GM23248 (cell line): ENCODE measurements at regions not wholly inside any gene's neighbourhood (a gene's known extent, or its start where the extent isn't known, plus 50 kb on each side); places are given as distances from the start of the nearest gene placed in this dataset.

Source experiments
- DNase-seq: peaks from one replicate; pipeline ENCODE4 v3.0.0-alpha.2; 2015
- H2AFZ ChIP-seq: fragments of 200-600 bp; sonication (generic); 2 replicates; pipeline ENCODE4 v1.6.1; 2016; ENCODE audit warnings: antibody characterized with exemption
- H3F3A ChIP-seq: fragments of 200-600 bp; sonication (generic); 2 replicates; pipeline ENCODE4 v1.6.1; 2016; ENCODE audit warnings: mild to moderate bottlenecking, antibody characterized with exemption, mixed run types; ENCODE audit not compliant: insufficient read depth
- H3K27ac ChIP-seq: fragments of 200-600 bp; sonication (generic); 2 replicates; pipeline ENCODE4 v1.5.1; 2016; ENCODE audit warnings: mild to moderate bottlenecking
- H3K27me3 ChIP-seq: fragments of 200-600 bp; sonication (generic); replicated peaks from 2 replicates; pipeline ENCODE4 v1.6.1; 2016; ENCODE audit warnings: mild to moderate bottlenecking; ENCODE audit not compliant: insufficient read depth
- H3K36me3 ChIP-seq: fragments of 200-600 bp; sonication (generic); 2 replicates; pipeline ENCODE4 v1.6.1; 2016; ENCODE audit warnings: low read depth, mild to moderate bottlenecking
- H3K4me1 ChIP-seq: fragments of 200-600 bp; sonication (generic); 2 replicates; pipeline ENCODE4 v1.6.1; 2016; ENCODE audit warnings: mild to moderate bottlenecking; ENCODE audit not compliant: insufficient read depth
- H3K4me2 ChIP-seq: fragments of 200-600 bp; sonication (generic); one replicate; pipeline ENCODE4 v1.6.1; 2016; ENCODE audit warnings: mild to moderate bottlenecking; ENCODE audit not compliant: unreplicated experiment
- H3K4me3 ChIP-seq: fragments of 200-600 bp; sonication (generic); 2 replicates; pipeline ENCODE4 v1.5.1; 2016; ENCODE audit warnings: mild to moderate bottlenecking
- H3K79me2 ChIP-seq: fragments of 200-600 bp; sonication (generic); 2 replicates; pipeline ENCODE4 v1.6.1; 2016; ENCODE audit warnings: mild to moderate bottlenecking; ENCODE audit not compliant: insufficient read depth
- H3K9ac ChIP-seq: fragments of 200-600 bp; sonication (generic); 2 replicates; pipeline ENCODE4 v1.6.1; 2016; ENCODE audit warnings: mild to moderate bottlenecking
- H3K9me2 ChIP-seq: fragments of 200-600 bp; sonication (generic); 2 replicates; pipeline ENCODE4 v1.6.1; 2016; ENCODE audit warnings: mixed run types, mild to moderate bottlenecking, moderate library complexity; ENCODE audit not compliant: insufficient read depth
- H3K9me3 ChIP-seq: fragments of 200-600 bp; sonication (generic); one replicate; pipeline ENCODE4 v1.6.1; 2017; ENCODE audit warnings: low read depth
- H4K20me1 ChIP-seq: fragments of 200-600 bp; sonication (generic); 2 replicates; pipeline ENCODE4 v1.6.0; 2016; ENCODE audit not compliant: insufficient read depth
- EZH2 ChIP-seq: fragments of 200-600 bp; sonication (generic); IDR thresholded peaks from 2 replicates; pipeline ENCODE4 v1.6.1; 2018; ENCODE audit warnings: antibody characterized with exemption, mild to moderate bottlenecking; ENCODE audit not compliant: insufficient read depth, poor library complexity, severe bottlenecking
- EZH2phosphoT487 ChIP-seq: fragments of 200-600 bp; sonication (generic); IDR thresholded peaks from 2 replicates; pipeline ENCODE4 v1.6.1; 2018; ENCODE audit warnings: antibody characterized with exemption, moderate library complexity, mild to moderate bottlenecking, low read depth; ENCODE audit not compliant: insufficient read depth
- WGBS, 2 experiments: methylation state at CpG; one replicate each; pipeline ENCODE4 v1.1.6; 2015 to 2017; ENCODE audit warnings: low lambda C conversion rate in 2 of 2, low coverage in 1 of 2; ENCODE audit errors: missing lambda C conversion rate in 2 of 2; 5-methylcytosine and 5-hydroxymethylcytosine counted together
- in situ Hi-C: fragments of 300-500 bp; cut with MboI; formaldehyde crosslinking; loops from 2 replicates; pipeline ENCODE4 v1.15.0; 2020

DNA sequence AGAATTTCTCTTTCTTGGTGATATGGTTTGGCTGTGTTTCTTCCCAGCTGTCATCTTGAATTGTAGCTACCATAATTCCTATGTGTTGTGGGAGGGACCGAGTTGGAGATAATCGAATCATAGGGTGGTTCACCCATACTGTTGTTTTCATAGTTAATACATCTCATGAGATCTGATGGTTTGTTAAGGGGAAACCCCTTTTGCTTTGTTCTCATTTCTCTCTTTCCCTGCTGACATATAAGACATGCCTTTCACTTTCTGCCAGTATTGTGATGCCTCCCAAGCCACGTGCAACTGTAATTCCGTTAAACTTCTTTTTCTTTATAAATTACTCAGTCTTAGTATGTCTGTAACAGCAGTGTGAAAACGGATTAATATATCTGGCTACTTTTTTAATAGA lies 179.0 kb downstream of the VCY1B start:
- no peak overlapping the region for H2AFZ ChIP-seq
- H3K4me3 ChIP-seq, result no peak overlapping the region
- 9 to 22% methylated on average over 5 of the region's 5 CpGs for WGBS, 2 experiments
- no peak for DNase-seq
- H3K36me3 ChIP-seq, result no peaks in the 10 kb centered on the region
- in situ Hi-C loops, result no loop called here
- no peaks in the 10 kb centered on the region for H3K9me2 ChIP-seq
- no peaks in the 10 kb centered on the region for H3K4me1 ChIP-seq
- TF ChIP-seq EZH2 (no peak), EZH2phosphoT487 (no peak)
- H3K4me2 ChIP-seq, result no peak overlapping the region
- H3K9ac ChIP-seq, result no peak overlapping the region
- no peaks in the 10 kb centered on the region for H3K79me2 ChIP-seq
- no peaks in the 10 kb centered on the region for H3F3A ChIP-seq
- H3K27ac ChIP-seq, result no peak overlapping the region
- no peaks in the 10 kb centered on the region for H3K27me3 ChIP-seq
- H4K20me1 ChIP-seq, result no peaks in the 10 kb centered on the region
- no peaks in the 10 kb centered on the region for H3K9me3 ChIP-seq

DNA sequence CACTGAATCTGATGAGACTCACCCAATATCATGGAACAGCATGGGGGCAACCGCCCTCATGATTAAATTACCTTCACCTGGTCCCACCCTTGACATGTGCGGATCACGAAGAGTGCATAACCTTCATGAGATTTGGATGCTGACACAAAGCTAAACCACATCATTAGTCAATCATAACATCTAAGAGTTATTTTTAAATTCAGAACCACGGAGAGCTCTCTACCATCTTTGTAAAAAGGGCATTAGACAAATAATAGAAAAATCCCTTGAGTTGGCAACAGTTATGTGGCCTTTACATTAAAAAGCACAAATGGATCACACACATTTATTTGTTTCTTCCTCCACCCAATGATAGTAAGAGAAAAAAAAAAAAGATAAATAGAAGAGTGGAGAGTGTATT lies 182.2 kb downstream of the VCY1B start:
- Histone ChIP-seq H3K36me3 (no peaks in the 10 kb centered on the region), H3F3A (no peaks in the 10 kb centered on the region), H3K4me2 (no peak overlapping the region), H3K27ac (no peak overlapping the region), H3K27me3 (no peaks in the 10 kb centered on the region), H3K9me2 (no peaks in the 10 kb centered on the region), H3K79me2 (no peaks in the 10 kb centered on the region), H3K9ac (no peak overlapping the region), H3K9me3 (no peaks in the 10 kb centered on the region), H2AFZ (no peak overlapping the region), H3K4me3 (no peak overlapping the region), H3K4me1 (no peaks in the 10 kb centered on the region), H4K20me1 (no peaks in the 10 kb centered on the region)
- TF ChIP-seq EZH2phosphoT487 (no peak), EZH2 (no peak)
- in situ Hi-C loops, result no loop called here
- 23 to 31% methylated on average over 3 to 4 of the region's 4 CpGs for WGBS, 2 experiments
- DNase-seq, result no peak

DNA sequence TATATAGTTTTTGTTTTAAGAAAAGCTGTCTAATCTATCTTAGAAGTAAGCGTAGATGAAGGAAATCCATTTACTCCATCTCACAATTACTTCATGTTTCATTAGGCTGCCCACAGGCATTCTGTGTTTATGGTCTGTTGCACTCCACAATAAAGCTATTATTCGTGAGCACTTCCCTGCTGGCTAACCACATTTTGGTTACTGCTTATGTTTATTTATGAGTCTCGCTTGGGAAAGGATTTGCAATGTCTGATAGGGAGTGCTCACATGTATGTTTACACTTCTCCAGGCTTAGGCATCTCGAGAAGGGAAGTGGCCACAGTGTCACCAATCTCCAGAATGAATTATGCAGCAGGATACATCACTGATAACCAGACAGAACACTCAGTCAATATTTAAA lies 190.9 kb downstream of the VCY1B start:
- Histone ChIP-seq H2AFZ (no peak overlapping the region), H3K27me3 (no peaks in the 10 kb centered on the region), H3K79me2 (no peaks in the 10 kb centered on the region), H3K27ac (no peak overlapping the region), H3K4me3 (no peak overlapping the region), H4K20me1 (no peaks in the 10 kb centered on the region), H3F3A (no peaks in the 10 kb centered on the region), H3K9me2 (no peaks in the 10 kb centered on the region), H3K4me2 (no peak overlapping the region), H3K36me3 (no peaks in the 10 kb centered on the region), H3K4me1 (no peaks in the 10 kb centered on the region), H3K9ac (no peak overlapping the region), H3K9me3 (no peaks in the 10 kb centered on the region)
- TF ChIP-seq EZH2phosphoT487 (no peak), EZH2 (no peak)
- WGBS, 2 experiments, result 16 to 24% methylated on average over 4 of the region's 4 CpGs
- no peak for DNase-seq
- in situ Hi-C loops, result no loop called here

- H3F3A ChIP-seq, result no peaks in the 10 kb centered on the region
- H3K4me1 ChIP-seq, result no peaks in the 10 kb centered on the region
- in situ Hi-C loops, result no loop called here
- DNase-seq, result no peak
- no peak overlapping the region for H3K27ac ChIP-seq
- no peak overlapping the region for H3K9ac ChIP-seq
- no peak overlapping the region for H3K4me3 ChIP-seq
- no peaks in the 10 kb centered on the region for H3K27me3 ChIP-seq
- TF ChIP-seq EZH2 (no peak), EZH2phosphoT487 (no peak)
- no peaks in the 10 kb centered on the region for H3K9me2 ChIP-seq
- no peaks in the 10 kb centered on the region for H3K9me3 ChIP-seq
- no peaks in the 10 kb centered on the region for H4K20me1 ChIP-seq
- H3K4me2 ChIP-seq, result no peak overlapping the region
- no peaks in the 10 kb centered on the region for H3K36me3 ChIP-seq
- no peak overlapping the region for H2AFZ ChIP-seq
- no peaks in the 10 kb centered on the region for H3K79me2 ChIP-seq
- 14% methylated on average over 3 of the region's 3 CpGs; no CpG with 5 or more reads in 1 of the 2 experiments for WGBS, 2 experiments
These were observed 193.0 kb downstream of the VCY1B start for GRCh38 chrY:14248878-14249576.
